RWPE1 (cell line): ENCODE measurements at regions not wholly inside any gene's neighbourhood (a gene's known extent, or its start where the extent isn't known, plus 50 kb on each side); places are given as distances from the start of the nearest gene placed in this dataset.
"Not testable (repeated sequence)": the region's sequence is repeated elsewhere in the genome, so short reads cannot be mapped to it uniquely, and the experiment has no call there.

Experiments used
- CTCF ChIA-PET: fragments of 350-600 bp; sonication (Branson Sonifier 250); formaldehyde crosslinking; extraction: SDS; loops from one replicate; lab custom pipeline; 2021; lab: Yijun Ruan, JAX
- POLR2A ChIA-PET: fragments of 400-600 bp; formaldehyde crosslinking; extraction: SDS; loops from one replicate; lab custom pipeline; 2020; ENCODE audit warnings: antibody characterized with exemption; ENCODE audit not compliant: low non-redundant PET; lab: Yijun Ruan, JAX
- DNase-seq: peaks from one replicate; pipeline ENCODE4 v3.0.0; 2012; ENCODE audit warnings: low spot score
- H3K27ac ChIP-seq: fragments of 450-650 bp; 2 replicates; pipeline ENCODE4 v1.5.1; 2017
- CTCF ChIP-seq: fragments of 450-650 bp; conservative IDR thresholded peaks from 2 replicates; pipeline ENCODE4 v1.5.1; 2017; ENCODE audit warnings: low read depth, mild to moderate bottlenecking

DNA sequence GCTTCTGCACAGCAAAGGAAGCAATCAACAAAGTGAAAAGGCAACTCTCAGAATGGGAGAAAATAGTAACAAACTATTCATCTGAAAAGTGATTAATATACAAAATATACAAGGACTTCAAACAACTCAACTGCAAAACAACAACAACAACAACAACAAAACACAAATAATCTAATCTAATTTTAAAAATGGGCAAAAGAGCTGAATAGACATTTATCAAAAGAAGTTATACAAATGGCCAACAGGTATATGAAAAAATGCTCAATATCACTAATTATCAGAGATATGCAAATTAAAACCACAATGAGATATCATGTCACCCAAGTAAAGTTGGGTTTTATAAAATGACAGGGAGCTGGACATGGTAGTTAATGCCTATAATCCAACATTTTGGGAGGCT lies 602.8 kb upstream of the DIAPH2 start:
- DNase-seq = no peak
- ChIA-PET CTCF (no interaction called here), POLR2A (no interaction called here)
- H3K27ac ChIP-seq = no peak overlapping the region
- no peak for TF ChIP-seq CTCF

GRCh38 chrX:96094616-96095015 lies 590.0 kb upstream of the DIAPH2 start:
- POLR2A ChIA-PET = no interaction called here
- no peak for TF ChIP-seq CTCF
- H3K27ac ChIP-seq = no peak overlapping the region
- CTCF ChIA-PET = no interaction called here
- no peak for DNase-seq

- H3K27ac ChIP-seq = no peak overlapping the region
- TF ChIP-seq CTCF = no peak
- DNase-seq = no peak
- CTCF ChIA-PET = no interaction called here
- POLR2A ChIA-PET = no interaction called here
Measured at GRCh38 chrX:96098471-96098870, 586.2 kb upstream of the DIAPH2 start.

- no peak overlapping the region for H3K27ac ChIP-seq
- ChIA-PET CTCF (interaction anchor here (0.6 kb wide), 1 partner anchor 8 kb away, joined by 3 read pairs; no protein-coding TSS in a partner anchor), POLR2A (no interaction called here)
- no peak for TF ChIP-seq CTCF
- DNase-seq = no peak
Measured at GRCh38 chrX:96102997-96103396, 581.6 kb upstream of the DIAPH2 start.

GRCh38 chrX:96112689-96113088 lies 572.0 kb upstream of the DIAPH2 start:
- H3K27ac ChIP-seq = no peak overlapping the region
- CTCF ChIA-PET = no interaction called here
- TF ChIP-seq CTCF = no peak
- POLR2A ChIA-PET = no interaction called here
- no peak for DNase-seq

GRCh38 chrX:96126182-96126581 lies 558.5 kb upstream of the DIAPH2 start:
- POLR2A ChIA-PET = no interaction called here

DNA sequence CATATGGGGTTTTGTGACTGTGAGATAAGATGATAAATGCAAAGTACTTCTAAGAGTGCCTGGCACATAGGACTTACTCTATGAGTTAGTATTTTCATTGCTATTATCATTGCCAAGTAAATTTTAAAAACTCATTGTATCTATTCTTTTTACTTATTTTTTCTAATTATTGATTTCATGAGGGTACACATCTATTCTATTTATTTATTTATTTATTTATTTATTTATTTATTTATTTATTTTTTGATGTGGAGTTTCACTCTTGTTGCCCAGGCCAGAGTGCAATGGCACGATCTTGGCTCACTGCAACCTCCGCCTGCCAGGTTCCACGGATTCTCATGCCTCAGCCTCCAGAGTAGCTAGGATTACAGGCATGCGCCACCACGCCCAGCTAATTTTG lies 556.6 kb upstream of the DIAPH2 start:
- POLR2A ChIA-PET, CTCF ChIA-PET, H3K27ac ChIP-seq, DNase-seq: not testable (repeated sequence)

More at GRCh38 chrX:96126182-96126581, 558.5 kb upstream of the DIAPH2 start:
- TF ChIP-seq CTCF = no peak
- H3K27ac ChIP-seq = no peak overlapping the region
- CTCF ChIA-PET = no interaction called here
- DNase-seq = no peak
